ENCODE measurements at regions not wholly inside any gene's neighbourhood (a gene's known extent, or its start where the extent isn't known, plus 50 kb on each side); places are given as distances from the start of the nearest gene placed in this dataset.

- CTCF ChIA-PET: no interaction called here
- POLR2A ChIA-PET: no interaction called here
- TF ChIP-seq ZNF341 (tag by site-specific recombination; IDR thresholded peaks at IDR 0.05; ENCODE audit: low read depth) (no peak), ZSCAN30 (tag by site-specific recombination; IDR thresholded peaks at IDR 0.05) (no peak), WT1 (tag by site-specific recombination; IDR thresholded peaks at IDR 0.05) (no peak), ZNF280C (tag by site-specific recombination; IDR thresholded peaks at IDR 0.05) (no peak)
Measured at GRCh38 chr6:166841216-166841615, 115.1 kb downstream of the RNASET2 start.

GRCh38 chr6:166839569-166839968 is 116.8 kb downstream of the RNASET2 start:
- no peaks in the 10 kb centered on the region for H3K36me3 ChIP-seq (ENCODE audit: control insufficient read depth in 2 of 2, insufficient read depth in 1 of 2, low read length in 2 of 2)
- TF ChIP-seq ZSCAN5A (tag by site-specific recombination; IDR thresholded peaks at IDR 0.05): no peak
- no peak for TF ChIP-seq BCL11B (tag by site-specific recombination; IDR thresholded peaks at IDR 0.05; ENCODE audit: low read depth)
- no peak for TF ChIP-seq ZBTB1 (tag by site-specific recombination; IDR thresholded peaks at IDR 0.05)
- no peak for TF ChIP-seq KLF17 (tag by site-specific recombination; IDR thresholded peaks at IDR 0.05)
- TF ChIP-seq ZNF529 (tag by site-specific recombination; IDR thresholded peaks at IDR 0.05; ENCODE audit: insufficient replicate concordance): no peak
- TF ChIP-seq ZNF398 (tag by site-specific recombination; IDR thresholded peaks at IDR 0.05): no peak
- TF ChIP-seq ZNF157 (tag by site-specific recombination; IDR thresholded peaks at IDR 0.05): no peak
- TF ChIP-seq ZNF701 (tag by site-specific recombination; IDR thresholded peaks at IDR 0.05): no peak
- TF ChIP-seq ZNF692 (tag by site-specific recombination; IDR thresholded peaks at IDR 0.05): no peak
- TF ChIP-seq ZNF658 (tag by site-specific recombination; IDR thresholded peaks at IDR 0.05): no peak
- TF ChIP-seq ZNF223 (tag by site-specific recombination; IDR thresholded peaks at IDR 0.05): no peak
- TF ChIP-seq ZNF324 (tag by site-specific recombination; IDR thresholded peaks at IDR 0.05): no peak
- TF ChIP-seq ZNF112 (tag by site-specific recombination; IDR thresholded peaks at IDR 0.05): no peak
- TF ChIP-seq SCRT2 (tag by site-specific recombination; IDR thresholded peaks at IDR 0.05): no peak
- H3K4me1 ChIP-seq (ENCODE audit: control insufficient read depth, insufficient read depth, low read length): no peaks in the 10 kb centered on the region
- H3K27ac ChIP-seq (ENCODE audit: extremely low read depth, low read depth, low read length): no peak overlapping the region
- ChIA-PET CTCF (no interaction called here), POLR2A (no interaction called here)
- no peak overlapping the region for H3K4me3 ChIP-seq (ENCODE audit: low read depth, low read length)
- H3K9me3 ChIP-seq (ENCODE audit: control insufficient read depth, insufficient read depth, low read depth, low read length): no peaks in the 10 kb centered on the region

More at GRCh38 chr6:166841216-166841615, 115.1 kb downstream of the RNASET2 start:
- Histone ChIP-seq H3K27ac (ENCODE audit: extremely low read depth, low read depth, low read length) (no peak overlapping the region), H3K4me3 (ENCODE audit: low read depth, low read length) (no peak overlapping the region), H3K36me3 (ENCODE audit: control insufficient read depth in 2 of 2, insufficient read depth in 1 of 2, low read length in 2 of 2) (no peaks in the 10 kb centered on the region), H3K4me1 (ENCODE audit: control insufficient read depth, insufficient read depth, low read length) (no peaks in the 10 kb centered on the region), H3K9me3 (ENCODE audit: control insufficient read depth, insufficient read depth, low read depth, low read length) (no peaks in the 10 kb centered on the region)

All from HEK293 (cell line).